SK-N-SH treated with all-trans-retinoic acid at 6 μM for 48 hours (cell line): ENCODE measurements at regions not wholly inside any gene's neighbourhood (a gene's known extent, or its start where the extent isn't known, plus 50 kb on each side); places are given as distances from the start of the nearest gene placed in this dataset.

ENCODE experiments used
- ATAC-seq: fragments of 200-7000 bp; cut with Tn5 transposase; 3 replicates; pipeline ENCODE4 v1.9.1; 2020; ENCODE audit warnings: mild to moderate bottlenecking, moderate library complexity
- ARNTL ChIP-seq: fragments of 450-650 bp; formaldehyde crosslinking; IDR thresholded peaks from 2 replicates; pipeline ENCODE4 v1.5.0; 2020; ENCODE audit warnings: low read depth, mild to moderate bottlenecking, moderate library complexity, borderline replicate concordance
- BACH2 ChIP-seq: fragments of 250-450 bp; sonication (Bioruptor Pico); IDR thresholded peaks from 2 replicates; pipeline ENCODE4 v1.9.0; 2021; ENCODE audit warnings: mild to moderate bottlenecking, borderline replicate concordance
- CREB5 ChIP-seq: fragments of 250-450 bp; sonication (Bioruptor Pico); IDR thresholded peaks from 2 replicates; pipeline ENCODE4 v1.5.1; 2020; ENCODE audit warnings: low read depth, mild to moderate bottlenecking, moderate library complexity
- CSDC2 ChIP-seq: fragments of 250-450 bp; sonication (Bioruptor Pico); IDR thresholded peaks from 2 replicates; pipeline ENCODE4 v1.5.0; 2020; ENCODE audit warnings: mild to moderate bottlenecking, moderate library complexity
- CSRNP3 ChIP-seq: fragments of 250-450 bp; sonication (Bioruptor Pico); IDR thresholded peaks from 2 replicates; pipeline ENCODE4 v1.5.1; 2021; ENCODE audit warnings: mild to moderate bottlenecking, moderate library complexity
- ESRRG ChIP-seq: fragments of 250-450 bp; sonication (Bioruptor Pico); IDR thresholded peaks from 2 replicates; pipeline ENCODE4 v1.6.1; 2021; ENCODE audit warnings: mild to moderate bottlenecking
- GLIS3 ChIP-seq: fragments of 250-450 bp; sonication (Bioruptor Pico); IDR thresholded peaks from 2 replicates; pipeline ENCODE4 v1.5.0; 2020; ENCODE audit warnings: mild to moderate bottlenecking, moderate library complexity
- ISL1 ChIP-seq: fragments of 250-450 bp; sonication (Bioruptor Pico); IDR thresholded peaks from 2 replicates; pipeline ENCODE4 v2.1.2; 2022; ENCODE audit warnings: mild to moderate bottlenecking, moderate library complexity
- OSR1 ChIP-seq: fragments of 250-450 bp; sonication (Bioruptor Pico); IDR thresholded peaks from 2 replicates; pipeline ENCODE4 v1.8.0; 2022; ENCODE audit warnings: moderate library complexity, mild to moderate bottlenecking, inconsistent platforms
- PATZ1 ChIP-seq: fragments of 250-450 bp; sonication (Bioruptor Pico); IDR thresholded peaks from 2 replicates; pipeline ENCODE4 v1.8.0; 2020; ENCODE audit warnings: mild to moderate bottlenecking, moderate library complexity, borderline replicate concordance
- POU6F1 ChIP-seq: fragments of 250-450 bp; sonication (Bioruptor Pico); IDR thresholded peaks from 2 replicates; pipeline ENCODE4 v1.8.0; 2021; ENCODE audit warnings: low read depth, mild to moderate bottlenecking, moderate library complexity, borderline replicate concordance
- PPARA ChIP-seq: fragments of 250-450 bp; sonication (Bioruptor Pico); IDR thresholded peaks from 2 replicates; pipeline ENCODE4 v1.5.0; 2020; ENCODE audit warnings: mild to moderate bottlenecking, borderline replicate concordance
- RARB ChIP-seq: fragments of 250-450 bp; sonication (Bioruptor Pico); IDR thresholded peaks from 2 replicates; pipeline ENCODE4 v1.8.0; 2021; ENCODE audit warnings: mild to moderate bottlenecking, moderate library complexity
- SNAI2 ChIP-seq: fragments of 250-450 bp; sonication (Bioruptor Pico); IDR thresholded peaks from 2 replicates; pipeline ENCODE4 v1.5.0; 2020; ENCODE audit warnings: mild to moderate bottlenecking, moderate library complexity
- TCF4 ChIP-seq: fragments of 250-450 bp; sonication (Bioruptor Pico); IDR thresholded peaks from 2 replicates; pipeline ENCODE4 v1.8.0; 2021; ENCODE audit warnings: mild to moderate bottlenecking, moderate library complexity, borderline replicate concordance
- TSHZ2 ChIP-seq: fragments of 250-450 bp; sonication (Bioruptor Pico); IDR thresholded peaks from 2 replicates; pipeline ENCODE4 v1.5.0; 2020; ENCODE audit warnings: mild to moderate bottlenecking, moderate library complexity
- ZC3H10 ChIP-seq: fragments of 250-450 bp; sonication (Bioruptor Pico); IDR thresholded peaks from 2 replicates; pipeline ENCODE4 v1.5.1; 2021; ENCODE audit warnings: mild to moderate bottlenecking, moderate library complexity

- TF ChIP-seq PATZ1 (no peak), BACH2 (CRISPR knock-in tag) (no peak), RARB (no peak), ISL1 (CRISPR knock-in tag) (no peak), CREB5 (CRISPR knock-in tag) (no peak), TCF4 (CRISPR knock-in tag) (no peak), GLIS3 (CRISPR knock-in tag) (no peak), CSDC2 (CRISPR knock-in tag) (no peak), TSHZ2 (no peak), SNAI2 (no peak), ZC3H10 (CRISPR knock-in tag) (no peak), ARNTL (no peak), PPARA (CRISPR knock-in tag) (no peak), ESRRG (no peak)
- no peak for ATAC-seq
These were observed 142.2 kb upstream of the SATB1 start for GRCh38 chr3:18567293-18567692.

GRCh38 chr3:18562364-18563154 is 137.4 kb upstream of the SATB1 start:
- ATAC-seq: no peak
- TF ChIP-seq OSR1 (CRISPR knock-in tag) (no peak), TSHZ2 (no peak), ARNTL (no peak), CREB5 (CRISPR knock-in tag) (no peak), POU6F1 (CRISPR knock-in tag) (no peak), ESRRG (no peak), CSRNP3 (CRISPR knock-in tag) (no peak)
